Vagina (tissue), 2 donors: ENCODE measurements at regions not wholly inside any gene's neighbourhood (a gene's known extent, or its start where the extent isn't known, plus 50 kb on each side); places are given as distances from the start of the nearest gene placed in this dataset.

Experiments used
- POLR2AphosphoS5 ChIP-seq, 2 donors: sonication (generic); formaldehyde crosslinking; IDR thresholded peaks; one replicate each; pipeline ENCODE4 v1.9.0; 2017; ENCODE audit warnings: antibody characterized with exemption in 2 of 2, mild to moderate bottlenecking in 2 of 2, low read depth in 1 of 2; ENCODE audit not compliant: insufficient read depth in 1 of 2
- TF ChIP-seq, protein P1 (sequence below), 3 experiments: fragments of 450-650 bp in 2 of 3; fragments of 200-600 bp in 1 of 3; sonication (generic) in 1 of 3; IDR thresholded peaks; one replicate each; pipeline ENCODE4 v1.5.1; 2017 to 2019; ENCODE audit warnings: antibody characterized with exemption in 3 of 3, mild to moderate bottlenecking in 2 of 3, moderate library complexity in 2 of 3

- TF ChIP-seq, protein P1, sequence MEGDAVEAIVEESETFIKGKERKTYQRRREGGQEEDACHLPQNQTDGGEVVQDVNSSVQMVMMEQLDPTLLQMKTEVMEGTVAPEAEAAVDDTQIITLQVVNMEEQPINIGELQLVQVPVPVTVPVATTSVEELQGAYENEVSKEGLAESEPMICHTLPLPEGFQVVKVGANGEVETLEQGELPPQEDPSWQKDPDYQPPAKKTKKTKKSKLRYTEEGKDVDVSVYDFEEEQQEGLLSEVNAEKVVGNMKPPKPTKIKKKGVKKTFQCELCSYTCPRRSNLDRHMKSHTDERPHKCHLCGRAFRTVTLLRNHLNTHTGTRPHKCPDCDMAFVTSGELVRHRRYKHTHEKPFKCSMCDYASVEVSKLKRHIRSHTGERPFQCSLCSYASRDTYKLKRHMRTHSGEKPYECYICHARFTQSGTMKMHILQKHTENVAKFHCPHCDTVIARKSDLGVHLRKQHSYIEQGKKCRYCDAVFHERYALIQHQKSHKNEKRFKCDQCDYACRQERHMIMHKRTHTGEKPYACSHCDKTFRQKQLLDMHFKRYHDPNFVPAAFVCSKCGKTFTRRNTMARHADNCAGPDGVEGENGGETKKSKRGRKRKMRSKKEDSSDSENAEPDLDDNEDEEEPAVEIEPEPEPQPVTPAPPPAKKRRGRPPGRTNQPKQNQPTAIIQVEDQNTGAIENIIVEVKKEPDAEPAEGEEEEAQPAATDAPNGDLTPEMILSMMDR (IDR thresholded peaks at IDR 0.05), result no peak
- no peak for TF ChIP-seq POLR2AphosphoS5 (IDR thresholded peaks at IDR 0.05; ENCODE audit: insufficient read depth in 1 of 2, low read depth in 1 of 2)
These were observed 402.6 kb downstream of the KLF12 start for GRCh38 chr13:73731564-73731963.
